ENCODE measurements at regions not wholly inside any gene's neighbourhood (a gene's known extent, or its start where the extent isn't known, plus 50 kb on each side); places are given as distances from the start of the nearest gene placed in this dataset.
A peak's percentile ranks its signal among the peaks of the same experiment; 100 is the strongest.

DNA sequence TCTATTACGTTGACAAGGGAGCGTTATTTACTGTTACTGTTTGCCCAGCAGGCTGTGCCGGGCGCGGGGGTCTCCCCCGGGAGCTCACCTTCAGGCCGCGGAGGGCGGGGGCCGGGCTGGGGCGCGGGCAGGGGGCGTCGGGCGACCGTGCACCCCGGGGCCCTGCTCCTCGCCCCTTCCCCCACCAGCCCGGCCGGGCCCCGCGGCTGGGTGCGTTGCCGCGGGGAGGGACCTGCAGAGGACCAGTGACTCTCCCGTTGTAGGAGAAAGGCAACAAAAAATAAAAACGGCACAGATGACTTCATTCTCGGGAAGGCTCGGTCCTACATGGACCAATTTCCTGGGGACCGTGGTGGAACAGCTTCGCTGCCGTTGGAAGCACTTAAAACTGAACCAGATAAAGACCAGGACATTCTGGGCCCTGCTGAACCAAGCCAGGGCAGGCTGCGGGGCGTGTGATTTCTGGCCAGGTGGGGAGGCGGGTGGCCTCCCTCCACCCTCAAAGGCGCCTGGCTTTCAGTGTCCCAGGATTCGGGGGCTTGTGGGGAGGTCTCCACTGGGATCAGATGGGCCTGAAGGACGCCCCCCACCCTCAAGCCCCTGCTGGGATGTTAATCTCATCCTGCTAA lies 57.4 kb downstream of the IGLL1 start:
- peaks cover 3% of the 10 kb centered on the region for H3K4me1 Mint-ChIP-seq
- CTCF ChIA-PET, result no interaction called here
- peaks cover 76% of the 10 kb centered on the region for H3K27me3 Mint-ChIP-seq
- no peak overlapping the region for H3K4me3 Mint-ChIP-seq
- no peak overlapping the region for H3K27ac Mint-ChIP-seq
- H3K36me3 Mint-ChIP-seq, result no peaks in the 10 kb centered on the region
- H3K9me3 Mint-ChIP-seq, result no peaks in the 10 kb centered on the region
- DNase-seq, result no peak

DNA sequence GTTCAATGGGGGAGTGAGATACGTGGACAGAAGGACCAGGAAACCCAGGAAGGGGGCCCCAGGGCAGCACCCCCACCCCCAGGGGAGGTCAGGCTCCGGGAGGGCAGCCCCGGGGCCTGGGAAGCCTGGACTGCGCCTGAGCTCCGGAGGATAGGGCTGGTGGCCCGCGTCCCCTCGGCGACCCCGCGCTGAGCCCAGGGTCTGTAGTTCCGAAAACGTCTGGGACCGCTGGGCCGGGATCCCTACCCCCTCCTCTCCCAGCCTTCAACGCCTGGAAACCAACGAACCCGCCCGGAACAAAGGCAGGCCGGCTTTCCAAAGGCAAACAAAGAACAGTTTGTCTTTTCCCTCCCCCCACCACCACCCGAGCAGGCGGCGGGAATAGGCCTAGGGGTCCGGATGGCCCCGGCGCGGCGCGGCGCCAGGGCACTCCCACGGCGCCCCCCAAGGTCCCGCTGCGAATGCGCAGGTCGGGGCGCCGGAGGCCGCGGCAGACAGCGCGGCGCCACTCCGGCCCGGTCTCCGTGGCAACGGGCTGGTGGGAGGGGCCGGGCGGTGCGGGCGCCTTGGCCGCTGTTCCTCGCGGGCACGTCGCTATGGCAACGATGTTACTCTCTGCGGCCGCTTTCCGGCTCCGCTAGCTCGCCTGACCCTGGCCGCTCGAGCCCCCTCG lies 58.5 kb downstream of the IGLL1 start:
- CTCF ChIA-PET, result no interaction called here
- Mint-ChIP-seq H3K27ac (peak overlapping the region; percentile 28), H3K4me1 (peaks cover 3% of the 10 kb centered on the region), H3K4me3 (peak overlapping the region; percentile 50), H3K9me3 (no peaks in the 10 kb centered on the region), H3K27me3 (peaks cover 76% of the 10 kb centered on the region), H3K36me3 (no peaks in the 10 kb centered on the region)
- DNase-seq, result peak; percentile 77

DNA sequence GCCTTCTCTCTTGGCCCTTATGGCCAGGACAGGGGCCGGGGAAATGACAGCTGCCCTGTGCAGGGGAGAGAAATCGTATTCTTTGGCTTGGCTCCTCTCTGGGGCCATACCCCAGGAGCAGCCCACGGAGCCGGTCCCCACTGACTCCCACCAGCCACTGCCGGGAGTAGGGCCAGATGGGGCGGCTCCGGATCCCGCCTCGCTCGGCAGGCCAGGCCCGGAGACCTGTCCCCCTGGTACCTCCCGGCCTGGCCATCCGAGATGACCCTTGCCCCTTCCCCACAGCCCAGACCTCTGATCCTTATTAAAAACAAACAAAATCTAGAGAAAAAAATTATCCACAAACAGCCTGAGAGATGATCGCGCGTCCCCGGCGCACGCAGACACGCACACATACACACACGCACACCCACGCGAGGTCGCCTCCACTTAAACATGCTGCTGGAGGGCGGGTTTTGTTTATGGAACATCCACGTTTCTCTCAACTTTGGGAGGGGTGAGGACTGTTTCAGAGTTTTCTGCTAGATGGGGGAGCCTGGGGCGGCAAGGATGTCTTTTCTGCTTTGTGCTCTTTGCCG lies 59.1 kb downstream of the IGLL1 start:
- Mint-ChIP-seq H3K27me3 (peaks cover 73% of the 10 kb centered on the region), H3K4me3 (peak overlapping the region; percentile 50), H3K4me1 (peaks cover 3% of the 10 kb centered on the region), H3K27ac (peak overlapping the region; percentile 28), H3K36me3 (no peaks in the 10 kb centered on the region), H3K9me3 (no peaks in the 10 kb centered on the region)
- no peak for DNase-seq
- CTCF ChIA-PET, result no interaction called here

DNA sequence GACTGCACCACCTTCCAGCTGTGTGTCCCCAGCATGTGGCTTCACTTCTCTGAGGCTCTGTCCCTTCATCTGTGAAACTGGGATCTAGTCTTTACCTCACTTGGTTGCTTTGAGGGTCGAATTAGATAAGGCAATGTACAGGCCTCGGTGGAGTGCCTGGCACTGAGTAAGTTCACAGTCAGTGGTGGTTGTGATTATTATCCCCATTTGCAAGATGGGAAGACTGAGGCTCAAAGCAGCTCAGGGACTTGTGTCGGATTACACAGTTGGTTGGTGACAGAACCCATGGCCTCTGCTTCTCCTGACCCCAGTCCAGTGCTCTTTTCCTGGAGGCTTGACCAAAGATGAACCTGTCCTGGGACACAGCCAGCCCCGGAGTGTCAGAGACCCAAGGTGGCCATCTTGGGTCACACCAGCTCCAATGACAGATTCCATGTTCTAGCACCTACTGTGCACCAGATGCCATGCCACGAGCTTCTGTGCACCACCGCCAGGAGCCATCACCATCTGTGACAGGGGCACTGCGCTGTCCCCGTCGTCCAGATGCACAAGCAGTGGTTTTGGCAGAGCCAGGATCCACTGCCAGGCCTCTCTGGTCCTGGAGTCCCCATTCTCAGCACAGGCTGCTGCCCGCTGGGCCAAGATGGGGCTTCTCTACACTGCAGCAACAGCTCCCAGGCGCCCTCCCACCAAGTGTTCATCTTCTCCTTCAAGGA lies 60.5 kb downstream of the IGLL1 start:
- no peaks in the 10 kb centered on the region for H3K36me3 Mint-ChIP-seq
- no peak for DNase-seq
- no peak overlapping the region for H3K27ac Mint-ChIP-seq
- H3K27me3 Mint-ChIP-seq, result peaks cover 67% of the 10 kb centered on the region
- no peak overlapping the region for H3K4me3 Mint-ChIP-seq
- H3K9me3 Mint-ChIP-seq, result no peaks in the 10 kb centered on the region
- H3K4me1 Mint-ChIP-seq, result peaks cover 3% of the 10 kb centered on the region
- CTCF ChIA-PET, result no interaction called here

DNA sequence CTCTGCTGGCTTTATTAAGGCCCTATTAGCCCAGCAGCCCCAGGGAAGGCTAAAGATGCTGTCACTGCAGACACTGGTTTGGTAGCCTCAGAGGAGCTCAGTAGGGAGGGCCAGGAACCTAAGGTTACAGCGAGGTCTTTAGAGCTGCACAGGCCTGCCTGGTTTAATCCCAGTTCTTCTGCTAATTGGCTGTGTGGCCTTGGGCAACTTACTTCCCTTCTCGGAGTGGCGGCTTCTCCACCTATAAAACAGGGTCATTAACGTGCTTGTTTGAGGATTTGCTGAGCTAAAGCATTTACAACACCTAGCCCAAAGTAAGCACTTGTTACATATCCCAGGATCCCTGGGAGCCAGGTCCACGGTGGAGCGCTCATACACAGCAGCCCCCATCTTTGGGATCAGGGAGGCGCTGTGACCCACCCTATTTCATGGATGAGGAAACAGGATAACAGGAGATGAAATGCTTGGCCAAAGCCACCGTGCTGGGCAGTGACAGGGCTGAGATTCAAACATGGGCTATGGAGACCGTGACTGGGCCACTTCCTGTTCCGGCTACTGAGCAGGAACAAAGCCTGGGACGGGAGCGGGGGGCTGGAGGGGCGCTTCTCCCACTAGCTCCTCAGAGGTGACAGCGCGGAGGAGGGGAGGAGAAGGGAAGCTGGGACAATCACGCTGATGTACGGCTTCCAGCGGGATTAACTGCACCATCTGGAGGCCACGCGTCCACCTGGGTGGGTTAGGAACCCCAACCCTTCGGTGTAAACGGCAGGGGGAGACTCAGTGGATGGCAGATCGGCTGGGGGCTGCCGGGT lies 61.5 kb downstream of the IGLL1 start:
- no peak for DNase-seq
- H3K9me3 Mint-ChIP-seq, result no peaks in the 10 kb centered on the region
- peaks cover 57% of the 10 kb centered on the region for H3K27me3 Mint-ChIP-seq
- H3K4me3 Mint-ChIP-seq, result no peak overlapping the region
- H3K4me1 Mint-ChIP-seq, result peaks cover 3% of the 10 kb centered on the region
- H3K27ac Mint-ChIP-seq, result no peak overlapping the region
- H3K36me3 Mint-ChIP-seq, result no peaks in the 10 kb centered on the region
- CTCF ChIA-PET, result no interaction called here

DNA sequence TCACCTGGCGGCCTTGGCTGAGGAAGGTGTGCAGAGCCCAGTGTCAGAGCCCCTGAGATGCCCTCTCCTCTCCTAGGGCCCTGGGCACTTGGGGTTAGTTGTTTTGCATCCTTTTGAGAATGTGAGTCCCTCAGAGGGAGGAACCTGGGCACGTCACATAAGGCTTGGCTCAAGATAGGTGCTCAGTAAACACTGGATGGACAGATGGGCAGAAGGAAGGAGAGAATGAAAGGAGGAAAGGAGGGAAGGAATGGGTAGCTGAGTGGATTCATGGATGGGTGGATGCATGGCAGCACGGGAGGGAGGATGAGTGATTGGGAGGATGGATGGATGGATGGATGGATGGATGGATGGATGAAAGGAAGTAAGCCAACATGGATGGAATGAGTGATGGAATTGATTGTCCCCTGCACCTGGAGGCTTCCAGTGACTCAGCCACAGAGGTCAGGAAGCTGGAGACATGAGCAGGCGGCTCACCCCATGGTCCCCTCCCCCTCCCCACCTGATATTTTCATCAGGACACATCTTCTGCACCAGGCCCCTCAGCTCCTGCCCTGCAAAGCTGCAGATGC lies 62.2 kb downstream of the IGLL1 start:
- CTCF ChIA-PET, result no interaction called here
- Mint-ChIP-seq H3K4me3 (no peak overlapping the region), H3K36me3 (no peaks in the 10 kb centered on the region), H3K4me1 (peaks cover 3% of the 10 kb centered on the region), H3K27ac (no peak overlapping the region), H3K9me3 (no peaks in the 10 kb centered on the region), H3K27me3 (peaks cover 50% of the 10 kb centered on the region)
- DNase-seq, result no peak

DNA sequence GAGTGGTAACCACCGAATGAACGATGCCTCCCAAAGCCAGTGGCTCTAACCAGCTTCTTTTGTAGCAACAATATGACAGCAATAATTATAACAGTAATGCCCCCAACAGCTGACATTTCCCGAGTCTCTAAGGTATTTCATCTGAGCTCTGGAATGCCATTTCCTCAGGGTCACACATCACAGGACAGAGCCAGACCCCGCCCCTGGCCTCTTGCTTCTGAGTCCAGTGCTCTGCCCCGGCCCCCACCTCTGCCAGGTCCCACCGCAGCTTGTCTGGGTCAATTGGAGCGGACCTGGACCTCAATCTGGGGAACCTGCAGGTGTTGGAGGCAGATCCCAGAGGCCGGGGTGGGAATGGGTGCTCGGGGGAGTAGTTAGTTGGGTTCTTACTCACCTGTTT lies 63.8 kb downstream of the IGLL1 start:
- H3K27me3 Mint-ChIP-seq, result peaks cover 34% of the 10 kb centered on the region
- no peak overlapping the region for H3K4me3 Mint-ChIP-seq
- no peak for DNase-seq
- no peak overlapping the region for H3K27ac Mint-ChIP-seq
- H3K36me3 Mint-ChIP-seq, result no peaks in the 10 kb centered on the region
- CTCF ChIA-PET, result no interaction called here
- peaks cover 3% of the 10 kb centered on the region for H3K4me1 Mint-ChIP-seq
- no peaks in the 10 kb centered on the region for H3K9me3 Mint-ChIP-seq

DNA sequence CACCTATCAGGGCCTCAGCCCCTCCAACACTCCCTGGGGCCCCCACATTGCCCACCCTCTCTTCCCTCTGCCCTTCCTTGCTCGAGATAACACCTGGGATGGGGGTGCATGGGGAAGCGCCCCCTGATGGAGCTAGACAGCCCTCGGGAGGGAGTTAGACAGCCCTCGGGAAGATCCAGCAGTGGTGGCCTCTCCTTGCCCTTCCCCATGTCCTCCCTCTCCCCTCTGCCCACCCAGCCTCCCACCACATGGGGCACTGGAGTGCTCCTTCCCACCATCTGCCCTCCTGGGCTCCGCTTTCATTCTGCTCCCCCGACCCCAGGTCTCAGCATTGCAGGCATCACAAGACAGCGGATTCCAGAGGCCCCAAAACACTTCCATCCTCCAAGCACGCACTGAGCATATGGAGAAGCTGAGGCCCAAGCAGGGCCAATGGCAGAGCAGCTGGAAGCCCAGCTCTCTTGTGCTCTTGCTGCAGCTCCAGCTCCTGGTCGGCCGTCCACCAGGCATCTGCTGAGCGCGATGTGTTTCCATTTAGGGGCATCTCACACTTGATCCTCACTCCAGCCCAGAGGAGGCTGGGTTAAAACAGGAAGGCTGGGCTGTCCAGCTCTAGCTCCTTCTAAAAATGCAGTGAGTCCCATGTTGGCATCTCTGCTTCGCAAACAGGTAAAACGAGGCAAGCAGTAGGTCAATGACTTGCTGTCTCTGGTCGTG lies 65.6 kb downstream of the IGLL1 start:
- no peaks in the 10 kb centered on the region for H3K9me3 Mint-ChIP-seq
- DNase-seq, result no peak
- no peak overlapping the region for H3K27ac Mint-ChIP-seq
- H3K27me3 Mint-ChIP-seq, result peaks cover 27% of the 10 kb centered on the region
- H3K36me3 Mint-ChIP-seq, result no peaks in the 10 kb centered on the region
- H3K4me3 Mint-ChIP-seq, result no peak overlapping the region
- no peaks in the 10 kb centered on the region for H3K4me1 Mint-ChIP-seq
- CTCF ChIA-PET, result no interaction called here

DNA sequence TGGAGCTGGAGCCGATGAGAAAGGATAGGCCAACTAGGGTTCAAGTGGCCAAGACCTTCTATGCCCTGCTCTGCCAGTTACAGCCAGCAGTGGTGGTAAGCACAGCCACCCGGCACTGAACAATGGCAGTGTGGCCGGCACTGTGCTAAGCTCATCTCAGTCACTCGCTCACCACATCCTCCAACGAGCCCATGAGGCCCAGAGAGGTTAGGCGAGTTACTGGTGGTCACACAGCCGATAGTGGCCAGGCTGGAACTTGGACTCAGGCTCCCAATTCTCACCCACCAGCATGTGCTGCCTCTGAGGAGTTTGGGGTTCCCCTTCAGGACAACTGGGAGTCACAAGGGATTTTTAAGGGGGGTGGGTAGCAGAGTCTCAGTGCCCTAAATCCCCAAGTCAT lies 66.4 kb downstream of the IGLL1 start:
- Mint-ChIP-seq H3K4me3 (no peak overlapping the region), H3K9me3 (no peaks in the 10 kb centered on the region), H3K4me1 (no peaks in the 10 kb centered on the region), H3K27me3 (peaks cover 21% of the 10 kb centered on the region), H3K36me3 (no peaks in the 10 kb centered on the region), H3K27ac (no peak overlapping the region)
- CTCF ChIA-PET, result interaction anchor here (0.9 kb wide), 1 partner anchor 77 kb away, joined by 3 read pairs; no protein-coding TSS in a partner anchor
- DNase-seq, result no peak

DNA sequence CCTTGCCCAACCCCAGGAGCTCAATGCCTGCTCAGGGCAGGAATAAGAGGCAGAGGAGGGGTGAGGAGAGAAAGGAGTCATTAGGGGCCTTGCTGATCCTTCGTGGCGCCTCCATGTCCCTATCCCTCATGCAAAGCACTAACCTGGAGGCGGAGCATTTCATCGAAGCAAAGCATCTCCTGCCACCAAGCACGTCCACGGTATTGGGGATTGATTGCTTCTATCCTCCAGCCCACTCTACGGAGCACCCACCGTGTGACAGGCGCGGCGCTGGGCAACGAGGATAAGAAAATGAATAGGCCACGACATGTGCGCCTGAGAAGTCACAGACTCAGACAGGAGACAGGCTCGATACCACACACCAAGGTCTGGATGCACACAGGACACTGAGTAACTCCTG lies 67.0 kb downstream of the IGLL1 start:
- Mint-ChIP-seq H3K4me3 (no peak overlapping the region), H3K4me1 (no peaks in the 10 kb centered on the region), H3K27ac (no peak overlapping the region), H3K36me3 (no peaks in the 10 kb centered on the region), H3K9me3 (no peaks in the 10 kb centered on the region), H3K27me3 (peaks cover 21% of the 10 kb centered on the region)
- DNase-seq, result no peak
- CTCF ChIA-PET, result interaction anchor here (0.9 kb wide), 1 partner anchor 78 kb away, joined by 3 read pairs; no protein-coding TSS in a partner anchor

DNA sequence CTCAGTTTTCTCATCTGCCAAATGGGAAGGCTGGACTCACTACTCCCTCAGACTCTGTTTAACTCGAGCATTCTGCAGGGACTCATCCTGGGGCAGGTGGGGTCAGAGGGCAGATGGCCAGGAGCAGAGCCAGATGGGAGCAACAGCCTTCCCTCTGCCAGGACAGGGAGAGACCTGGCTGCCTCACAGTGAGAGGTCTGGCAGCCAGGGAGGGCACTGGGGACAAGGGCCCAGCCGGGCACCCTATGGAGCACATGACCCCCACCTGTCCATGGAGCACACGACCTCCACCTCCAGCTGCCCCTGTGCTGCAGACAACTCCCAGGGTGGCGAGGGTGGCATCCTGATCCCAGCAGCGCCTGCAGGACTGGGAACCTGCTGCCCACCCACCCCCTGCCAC lies 67.4 kb downstream of the IGLL1 start:
- Mint-ChIP-seq H3K4me1 (no peaks in the 10 kb centered on the region), H3K4me3 (no peak overlapping the region), H3K27ac (no peak overlapping the region), H3K27me3 (peaks cover 18% of the 10 kb centered on the region), H3K9me3 (no peaks in the 10 kb centered on the region), H3K36me3 (no peaks in the 10 kb centered on the region)
- CTCF ChIA-PET, result interaction anchor here (0.9 kb wide), 1 partner anchor 78 kb away, joined by 3 read pairs; no protein-coding TSS in a partner anchor
- DNase-seq, result no peak

DNA sequence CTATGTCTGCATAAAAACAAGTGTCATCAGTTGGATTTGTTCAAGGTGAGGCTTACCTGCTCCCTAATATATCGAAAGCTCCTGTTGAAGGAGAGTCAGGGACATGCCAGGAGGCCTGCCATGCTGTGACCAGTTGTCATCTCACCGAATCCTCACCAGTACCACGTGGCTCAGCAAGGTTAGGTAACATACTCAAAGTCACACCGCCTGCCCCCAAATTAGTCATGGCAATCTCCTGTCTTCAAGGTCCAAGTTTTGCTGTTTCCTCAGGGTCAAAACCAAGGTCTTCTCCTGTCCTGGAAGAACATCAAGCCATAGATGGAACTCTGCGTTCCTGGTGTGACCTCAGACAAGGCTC lies 67.8 kb downstream of the IGLL1 start:
- Mint-ChIP-seq H3K27me3 (peaks cover 17% of the 10 kb centered on the region), H3K36me3 (no peaks in the 10 kb centered on the region), H3K27ac (no peak overlapping the region), H3K4me3 (no peak overlapping the region), H3K4me1 (no peaks in the 10 kb centered on the region), H3K9me3 (no peaks in the 10 kb centered on the region)
- CTCF ChIA-PET, result no interaction called here
- DNase-seq, result no peak

DNA sequence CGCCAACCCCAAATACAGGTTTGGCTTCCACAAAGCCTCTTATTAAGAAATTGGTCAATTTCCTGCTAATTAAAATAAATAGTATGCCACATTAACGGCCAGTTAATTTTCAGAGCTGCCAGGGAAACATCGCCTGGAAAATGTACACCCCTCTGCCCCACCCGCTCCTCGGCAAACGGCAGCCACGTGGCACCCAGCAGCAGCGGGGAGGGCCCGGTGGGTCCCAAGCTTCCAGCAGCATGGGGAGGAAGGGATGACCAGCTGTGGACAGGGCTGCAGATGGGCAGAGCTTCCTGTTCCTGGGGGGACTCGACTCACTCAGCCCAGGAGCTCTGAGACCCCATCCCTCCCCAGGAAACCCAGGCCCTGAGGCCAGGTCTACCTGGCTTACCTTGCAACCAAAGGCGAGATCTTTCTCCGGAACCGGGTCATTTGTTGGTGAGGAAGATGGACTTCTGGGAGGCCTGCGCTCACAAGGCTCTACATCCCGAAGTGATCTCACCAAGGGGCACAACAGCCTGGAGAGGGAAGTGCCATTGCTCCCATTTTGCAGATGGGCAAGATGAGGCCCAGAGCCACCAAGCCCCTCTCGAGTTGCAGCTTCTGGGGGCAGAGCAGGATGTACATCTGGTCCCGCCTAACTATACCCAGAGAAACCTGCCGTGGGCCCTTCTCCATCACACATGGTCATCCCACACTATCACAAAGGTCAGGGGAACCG lies 68.3 kb downstream of the IGLL1 start:
- Mint-ChIP-seq H3K4me1 (no peaks in the 10 kb centered on the region), H3K9me3 (no peaks in the 10 kb centered on the region), H3K4me3 (no peak overlapping the region), H3K27me3 (peaks cover 17% of the 10 kb centered on the region), H3K36me3 (no peaks in the 10 kb centered on the region), H3K27ac (no peak overlapping the region)
- CTCF ChIA-PET, result no interaction called here
- no peak for DNase-seq
